ENCODE measurements at regions not wholly inside any gene's neighbourhood (a gene's known extent, or its start where the extent isn't known, plus 50 kb on each side); places are given as distances from the start of the nearest gene placed in this dataset.

DNA sequence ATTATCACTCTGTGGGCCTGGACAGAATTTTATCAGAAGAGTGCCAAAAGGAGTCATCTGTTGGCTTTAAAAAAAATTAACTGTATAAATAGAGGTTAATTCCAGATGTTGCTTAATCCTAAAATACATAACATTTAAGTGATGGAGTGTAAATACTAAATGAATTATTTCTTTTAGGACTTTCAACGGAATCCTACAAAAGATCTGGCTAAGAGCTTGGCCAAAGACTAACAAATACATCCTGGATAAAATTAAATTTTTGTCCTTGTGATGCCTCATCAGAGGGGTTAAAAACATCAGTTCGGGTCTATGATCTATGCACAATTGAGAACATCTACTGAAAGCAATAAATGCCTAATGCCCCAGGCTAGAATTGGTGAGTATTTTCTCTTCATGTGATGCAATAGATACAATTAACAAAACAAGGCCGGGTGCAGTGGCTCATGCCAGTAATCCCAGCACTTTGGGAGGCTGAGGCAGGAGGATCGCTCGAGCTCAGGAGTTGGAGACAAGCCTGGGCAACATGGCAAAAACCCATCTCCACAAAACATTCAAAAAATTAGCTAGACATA is 49.8 kb upstream of the RAP1B start:
- DNase-seq: no peak

Measured in islet precursor cell (in vitro differentiated cells).